ENCODE measurements at regions not wholly inside any gene's neighbourhood (a gene's known extent, or its start where the extent isn't known, plus 50 kb on each side); places are given as distances from the start of the nearest gene placed in this dataset.

GRCh38 chr2:220552790-220553535 lies 925.5 kb downstream of the SLC4A3 start:
- Histone ChIP-seq H3K27ac (ENCODE audit: low read depth in 2 of 2, low read length in 2 of 2) (no peak overlapping the region), H3K9me3 (ENCODE audit: control insufficient read depth in 2 of 3, insufficient read depth in 1 of 3, low read length in 3 of 3) (no peaks in the 10 kb centered on the region)
- DNase-seq = peak in 4 of 5 donors; percentile 38 to 74 (median 64)

DNA sequence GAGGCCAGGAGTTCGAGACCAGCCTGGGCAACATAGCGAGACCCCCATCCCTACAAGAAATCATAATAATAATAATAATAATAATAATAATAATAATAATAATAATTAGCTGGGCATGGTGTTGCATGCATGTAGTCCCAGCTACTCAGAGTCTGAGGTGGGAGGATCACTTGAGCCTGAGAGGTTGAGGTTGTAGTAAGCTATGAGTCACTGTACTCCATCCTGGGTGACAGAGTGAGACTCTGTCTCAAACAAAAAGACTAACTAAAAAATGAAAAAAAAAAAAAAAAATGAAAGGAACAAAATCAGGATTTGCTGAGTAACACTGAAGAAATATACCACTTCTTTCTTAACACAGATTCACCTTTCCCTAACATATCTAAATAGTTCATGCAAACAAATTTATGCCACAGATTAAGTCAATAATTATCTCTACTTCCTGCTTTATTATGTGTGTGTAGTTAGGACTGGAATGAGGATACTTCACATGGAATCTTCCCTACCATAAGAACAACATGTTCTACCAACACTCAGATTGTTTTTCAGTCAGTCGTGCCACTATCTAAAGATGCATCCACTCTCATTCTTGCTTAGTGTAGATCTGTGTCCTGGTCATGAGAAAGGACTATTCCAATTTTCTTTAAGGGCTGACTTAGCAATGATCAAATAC lies 928.7 kb downstream of the SLC4A3 start:
- no peak for TF ChIP-seq CTCF (IDR thresholded peaks at IDR 0.05; ENCODE audit: borderline replicate concordance, extremely low read depth, insufficient read depth)
- Histone ChIP-seq H3K4me1 (ENCODE audit: control insufficient read depth in 2 of 3, insufficient read depth in 2 of 3, low read depth in 1 of 3, low read length in 3 of 3) (no peaks in the 10 kb centered on the region), H3K36me3 (ENCODE audit: control insufficient read depth in 2 of 3, insufficient read depth in 3 of 3, low read length in 3 of 3) (no peaks in the 10 kb centered on the region), H3K9ac (ENCODE audit: low read length in 3 of 3) (no peak overlapping the region), H3K27ac (ENCODE audit: low read depth in 2 of 2, low read length in 2 of 2) (no peak overlapping the region), H3K9me3 (ENCODE audit: control insufficient read depth in 2 of 3, insufficient read depth in 1 of 3, low read length in 3 of 3) (no peaks in the 10 kb centered on the region), H3K4me3 (ENCODE audit: low read length in 3 of 3) (no peak overlapping the region), H3K27me3 (ENCODE audit: control insufficient read depth, insufficient read depth, low read length) (no peaks in the 10 kb centered on the region)
- FAIRE-seq (no peak), DNase-seq (no peak)
- intact Hi-C loops (cut with DNase I) = no loop called here

More at GRCh38 chr2:220552790-220553535, 925.5 kb downstream of the SLC4A3 start:
- H3K9ac ChIP-seq (ENCODE audit: low read length in 3 of 3) = no peak overlapping the region
- intact Hi-C loops (cut with DNase I) = no loop called here
- H3K36me3 ChIP-seq (ENCODE audit: control insufficient read depth in 2 of 3, insufficient read depth in 3 of 3, low read length in 3 of 3) = no peaks in the 10 kb centered on the region
- TF ChIP-seq CTCF (IDR thresholded peaks at IDR 0.05; ENCODE audit: borderline replicate concordance, extremely low read depth, insufficient read depth) = no peak
- no peak for FAIRE-seq
- H3K27me3 ChIP-seq (ENCODE audit: control insufficient read depth, insufficient read depth, low read length) = no peaks in the 10 kb centered on the region
- H3K4me1 ChIP-seq (ENCODE audit: control insufficient read depth in 2 of 3, insufficient read depth in 2 of 3, low read depth in 1 of 3, low read length in 3 of 3) = no peaks in the 10 kb centered on the region
- no peak overlapping the region for H3K4me3 ChIP-seq (ENCODE audit: low read length in 3 of 3)

DNA sequence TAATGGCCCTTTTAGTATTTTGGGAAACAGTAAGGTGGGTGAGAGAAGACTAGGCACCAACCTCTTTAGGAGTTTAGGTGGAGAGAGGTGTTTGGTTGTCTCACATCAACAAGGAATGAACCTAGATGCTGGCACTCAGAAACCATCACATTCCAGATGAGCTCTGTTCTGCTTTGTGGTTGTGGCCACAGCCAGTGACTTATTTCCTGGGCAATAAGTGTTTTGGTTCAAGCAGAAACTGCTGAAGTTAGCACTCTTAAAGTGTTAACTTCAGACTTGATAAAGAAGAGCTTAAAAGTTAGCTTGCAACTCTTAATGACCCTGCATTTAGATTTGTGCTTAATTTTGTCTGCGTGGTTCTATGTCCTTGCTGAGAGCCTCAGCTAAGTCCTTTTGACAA lies 929.2 kb downstream of the SLC4A3 start:
- DNase-seq = peak in 1 of 5 donors; percentile 14
- no peak overlapping the region for H3K27ac ChIP-seq (ENCODE audit: low read depth in 2 of 2, low read length in 2 of 2)
- H3K4me3 ChIP-seq (ENCODE audit: low read length in 3 of 3) = no peak overlapping the region
- H3K36me3 ChIP-seq (ENCODE audit: control insufficient read depth in 2 of 3, insufficient read depth in 3 of 3, low read length in 3 of 3) = no peaks in the 10 kb centered on the region
- no peaks in the 10 kb centered on the region for H3K9me3 ChIP-seq (ENCODE audit: control insufficient read depth in 2 of 3, insufficient read depth in 1 of 3, low read length in 3 of 3)
- intact Hi-C loops (cut with DNase I) = no loop called here
- no peak for FAIRE-seq
- H3K4me1 ChIP-seq (ENCODE audit: control insufficient read depth in 2 of 3, insufficient read depth in 2 of 3, low read depth in 1 of 3, low read length in 3 of 3) = no peaks in the 10 kb centered on the region
- no peak for TF ChIP-seq CTCF (IDR thresholded peaks at IDR 0.05; ENCODE audit: borderline replicate concordance, extremely low read depth, insufficient read depth)
- no peaks in the 10 kb centered on the region for H3K27me3 ChIP-seq (ENCODE audit: control insufficient read depth, insufficient read depth, low read length)
- H3K9ac ChIP-seq (ENCODE audit: low read length in 3 of 3) = no peak overlapping the region

All from kidney (tissue), 13 donors.